DOHH2 (cell line): ENCODE measurements at regions not wholly inside any gene's neighbourhood (a gene's known extent, or its start where the extent isn't known, plus 50 kb on each side); places are given as distances from the start of the nearest gene placed in this dataset.

ENCODE experiments used
- CTCF ChIP-seq: fragments of 200-600 bp; sonication (generic); IDR thresholded peaks from one replicate; pipeline ENCODE4 v1.5.1; 2014; ENCODE audit warnings: antibody characterized with exemption, mild to moderate bottlenecking, low read depth, low read length; ENCODE audit not compliant: poor library complexity, severe bottlenecking
- EZH2phosphoT487 ChIP-seq: fragments of 200-600 bp; sonication (generic); IDR thresholded peaks from 2 replicates; pipeline ENCODE4 v1.6.1; 2017; ENCODE audit warnings: borderline replicate concordance, mild to moderate bottlenecking, antibody characterized with exemption, low read length, moderate library complexity, mixed read lengths

DNA sequence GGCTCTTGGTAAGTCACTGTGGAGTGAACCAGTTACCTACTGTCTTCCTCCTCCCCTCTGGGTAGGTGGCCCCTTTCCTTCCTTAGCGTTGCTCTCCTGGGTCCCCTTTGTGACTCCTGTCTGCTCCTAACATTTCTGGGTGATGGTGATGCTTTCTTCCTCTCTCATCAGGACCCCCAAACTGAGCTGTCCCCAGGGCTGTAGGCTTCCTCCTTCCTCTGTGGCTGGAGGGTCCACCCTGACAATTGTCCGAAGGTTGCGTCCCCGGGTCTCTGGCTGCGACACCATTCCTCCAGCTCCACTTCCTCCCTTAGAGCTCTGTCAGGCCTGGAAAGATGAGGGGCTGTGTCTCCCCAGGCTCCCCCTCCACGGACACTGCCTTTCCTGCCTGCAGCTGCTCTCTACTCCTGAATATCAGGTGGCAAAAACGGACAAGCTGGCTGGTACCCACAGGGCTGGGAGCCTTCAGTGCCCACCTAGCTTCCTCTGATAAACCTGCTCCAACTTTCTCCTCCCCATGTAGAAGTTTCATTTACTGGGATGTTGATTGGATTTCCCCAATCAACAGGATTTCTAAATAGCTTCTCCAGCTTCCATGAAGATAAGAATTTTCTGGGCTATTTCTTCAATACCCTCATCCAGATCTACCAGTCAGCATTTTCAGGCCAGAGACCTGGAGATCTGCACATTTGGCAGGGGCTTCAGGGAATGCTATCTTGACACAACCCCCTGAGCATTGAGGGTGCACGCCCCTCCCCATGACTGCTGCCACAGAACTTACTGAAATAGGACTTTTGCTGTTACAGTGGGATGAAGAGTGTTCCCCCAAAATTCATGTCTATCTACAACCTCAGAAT lies 506.5 kb downstream of the TCERG1L start:
- no peak for TF ChIP-seq CTCF
- no peak for TF ChIP-seq EZH2phosphoT487
